ENCODE measurements at regions not wholly inside any gene's neighbourhood (a gene's known extent, or its start where the extent isn't known, plus 50 kb on each side); places are given as distances from the start of the nearest gene placed in this dataset.

- H3K36me3 ChIP-seq (ENCODE audit: insufficient read depth) = no peaks in the 10 kb centered on the region
- no peaks in the 10 kb centered on the region for H3K27me3 ChIP-seq (ENCODE audit: insufficient read depth)
- no peaks in the 10 kb centered on the region for H3F3A ChIP-seq (replicated peaks; ENCODE audit: low read depth)
- Mint-ChIP-seq H3K27me3 (ENCODE audit: insufficient read depth, low read depth, poor library complexity) (peaks cover 27% of the 10 kb centered on the region), H3K36me3 (ENCODE audit: low read depth) (no peaks in the 10 kb centered on the region), H3K9me3 (no peaks in the 10 kb centered on the region; the same call in 2 of the 3 replicates), H3K4me3 (no peak overlapping the region), H3K27ac (no peak overlapping the region), H3K4me1 (peaks cover 37% of the 10 kb centered on the region)
- no peak overlapping the region for H3K27ac ChIP-seq (ENCODE audit: low read depth)
- ATAC-seq (no peak), DNase-seq (ENCODE audit: low spot score) (no peak)
- no peaks in the 10 kb centered on the region for H3K79me2 ChIP-seq (replicated peaks; ENCODE audit: insufficient read depth)
- no peak overlapping the region for H3K4me3 ChIP-seq
- TF ChIP-seq POLR2AphosphoS5 (IDR thresholded peaks at IDR 0.05; ENCODE audit: low read depth) = no peak
- no peak for TF ChIP-seq CTCF (conservative IDR thresholded peaks at IDR 0.05; ENCODE audit: low read depth in 2 of 2)
- no peak for TF ChIP-seq CREB1 (CRISPR knock-in tag; IDR thresholded peaks at IDR 0.05; ENCODE audit: low read depth)
- no peak for TF ChIP-seq ZNF331 (CRISPR knock-in tag; IDR thresholded peaks at IDR 0.05; ENCODE audit: low read depth)
- TF ChIP-seq ZNF114 (CRISPR knock-in tag; IDR thresholded peaks at IDR 0.05) = no peak
- TF ChIP-seq JUNB (IDR thresholded peaks at IDR 0.05; ENCODE audit: unreplicated experiment) = no peak
- TF ChIP-seq, protein P1, sequence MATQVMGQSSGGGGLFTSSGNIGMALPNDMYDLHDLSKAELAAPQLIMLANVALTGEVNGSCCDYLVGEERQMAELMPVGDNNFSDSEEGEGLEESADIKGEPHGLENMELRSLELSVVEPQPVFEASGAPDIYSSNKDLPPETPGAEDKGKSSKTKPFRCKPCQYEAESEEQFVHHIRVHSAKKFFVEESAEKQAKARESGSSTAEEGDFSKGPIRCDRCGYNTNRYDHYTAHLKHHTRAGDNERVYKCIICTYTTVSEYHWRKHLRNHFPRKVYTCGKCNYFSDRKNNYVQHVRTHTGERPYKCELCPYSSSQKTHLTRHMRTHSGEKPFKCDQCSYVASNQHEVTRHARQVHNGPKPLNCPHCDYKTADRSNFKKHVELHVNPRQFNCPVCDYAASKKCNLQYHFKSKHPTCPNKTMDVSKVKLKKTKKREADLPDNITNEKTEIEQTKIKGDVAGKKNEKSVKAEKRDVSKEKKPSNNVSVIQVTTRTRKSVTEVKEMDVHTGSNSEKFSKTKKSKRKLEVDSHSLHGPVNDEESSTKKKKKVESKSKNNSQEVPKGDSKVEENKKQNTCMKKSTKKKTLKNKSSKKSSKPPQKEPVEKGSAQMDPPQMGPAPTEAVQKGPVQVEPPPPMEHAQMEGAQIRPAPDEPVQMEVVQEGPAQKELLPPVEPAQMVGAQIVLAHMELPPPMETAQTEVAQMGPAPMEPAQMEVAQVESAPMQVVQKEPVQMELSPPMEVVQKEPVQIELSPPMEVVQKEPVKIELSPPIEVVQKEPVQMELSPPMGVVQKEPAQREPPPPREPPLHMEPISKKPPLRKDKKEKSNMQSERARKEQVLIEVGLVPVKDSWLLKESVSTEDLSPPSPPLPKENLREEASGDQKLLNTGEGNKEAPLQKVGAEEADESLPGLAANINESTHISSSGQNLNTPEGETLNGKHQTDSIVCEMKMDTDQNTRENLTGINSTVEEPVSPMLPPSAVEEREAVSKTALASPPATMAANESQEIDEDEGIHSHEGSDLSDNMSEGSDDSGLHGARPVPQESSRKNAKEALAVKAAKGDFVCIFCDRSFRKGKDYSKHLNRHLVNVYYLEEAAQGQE (IDR thresholded peaks at IDR 0.05; ENCODE audit: unreplicated experiment) = no peak
- TF ChIP-seq ZNF462 (CRISPR knock-in tag; IDR thresholded peaks at IDR 0.05) = no peak
- TF ChIP-seq EZH2phosphoT487 (IDR thresholded peaks at IDR 0.05; ENCODE audit: unreplicated experiment) = no peak
- TF ChIP-seq ETS1 (IDR thresholded peaks at IDR 0.05) = no peak
- H3K4me1 ChIP-seq (ENCODE audit: insufficient read depth) = peaks cover 16% of the 10 kb centered on the region
- no peaks in the 10 kb centered on the region for H4K20me1 ChIP-seq (replicated peaks; ENCODE audit: insufficient read depth)
- no peak overlapping the region for H2AFZ ChIP-seq
- H3K9me2 ChIP-seq (ENCODE audit: insufficient read depth) = peaks cover 6% of the 10 kb centered on the region; the same call in 1 of the 2 replicates
- H3K4me2 ChIP-seq = peak overlapping the region; percentile 65; the same call in 1 of the 2 replicates
These were observed 132.2 kb upstream of the FAM20C start for GRCh38 chr7:60017-60675.

Data from GM23338 (cell line).